Transverse colon (tissue), 4 donors: ENCODE measurements at regions not wholly inside any gene's neighbourhood (a gene's known extent, or its start where the extent isn't known, plus 50 kb on each side); places are given as distances from the start of the nearest gene placed in this dataset.

Experiments used
- CTCF ChIP-seq, 5 experiments: fragments of 200-600 bp in 3 of 5; fragments of 450-650 bp in 2 of 5; sonication (generic) in 3 of 5; IDR thresholded peaks; 1 replicate in 2 of 5; 2 replicates in 3 of 5; pipeline ENCODE4 v1.5.1; 2016 to 2017; ENCODE audit warnings: antibody characterized with exemption in 5 of 5, inconsistent platforms in 3 of 5, mild to moderate bottlenecking in 2 of 5, moderate library complexity in 1 of 5
- EP300 ChIP-seq: sonication (generic); formaldehyde crosslinking; IDR thresholded peaks from one replicate; pipeline ENCODE4 v1.6.1; 2017; ENCODE audit warnings: antibody characterized with exemption, low read depth
- POLR2AphosphoS5 ChIP-seq, 3 donors: sonication (generic); formaldehyde crosslinking; IDR thresholded peaks; one replicate each; pipeline ENCODE4 v1.6.1; 2016; ENCODE audit warnings: antibody characterized with exemption in 3 of 3

- no peak for TF ChIP-seq CTCF (IDR thresholded peaks at IDR 0.05)
- TF ChIP-seq EP300, result no peak
- TF ChIP-seq POLR2AphosphoS5 (IDR thresholded peaks at IDR 0.05), result no peak
Observed at GRCh38 chr11:91046261-91046660, 823.4 kb upstream of the CHORDC1 start.
